Stomach (tissue), 8 donors: ENCODE measurements at regions not wholly inside any gene's neighbourhood (a gene's known extent, or its start where the extent isn't known, plus 50 kb on each side); places are given as distances from the start of the nearest gene placed in this dataset.
A peak's percentile ranks its signal among the peaks of the same experiment; 100 is the strongest.

Source experiments
- DNase-seq, 2 donors: peaks; one replicate each; pipeline versions ENCODE4 v3.0.0 to v3.0.0-alpha.2; 2013 to 2019
- H3K27ac ChIP-seq, 5 donors: fragments of 200-600 bp in 4 of 5; sonication (generic) in 4 of 5; one replicate each; pipeline ENCODE4 v1.5.1; 2013 to 2019; ENCODE audit warnings: mild to moderate bottlenecking in 1 of 5, moderate library complexity in 1 of 5
- H3K27me3 ChIP-seq, 3 donors: fragments of 200-600 bp; sonication (generic); one replicate each; pipeline ENCODE4 v1.5.1; 2017 to 2019; ENCODE audit warnings: mixed run types in 1 of 3
- H3K36me3 ChIP-seq, 4 donors: fragments of 200-600 bp; sonication (generic); 1 replicate in 3 of 4; 2 replicates in 1 of 4; pipeline ENCODE4 v1.5.1; 2016 to 2019
- H3K4me1 ChIP-seq, 4 donors: fragments of 200-600 bp; sonication (generic); one replicate each; pipeline ENCODE4 v1.5.1; 2016 to 2019
- H3K4me3 ChIP-seq, 4 donors: fragments of 200-600 bp; sonication (generic) in 3 of 4; one replicate each; pipeline ENCODE4 v1.5.1; 2016 to 2019; ENCODE audit warnings: mild to moderate bottlenecking in 1 of 4
- H3K9me3 ChIP-seq, 4 donors: fragments of 200-600 bp; sonication (generic); one replicate each; pipeline ENCODE4 v1.5.1; 2016 to 2019
- EP300 ChIP-seq: sonication (generic); formaldehyde crosslinking; IDR thresholded peaks from one replicate; pipeline ENCODE4 v1.6.1; 2017; ENCODE audit warnings: antibody characterized with exemption
- POLR2A ChIP-seq, 4 donors: fragments of 450-650 bp; IDR thresholded peaks; one replicate each; pipeline ENCODE4 v1.6.1; 2016; ENCODE audit warnings: antibody characterized with exemption in 4 of 4, control low read depth in 2 of 4, mild to moderate bottlenecking in 1 of 4, moderate library complexity in 1 of 4
- POLR2AphosphoS5 ChIP-seq, 3 donors: sonication (generic); formaldehyde crosslinking; IDR thresholded peaks; one replicate each; pipeline ENCODE4 v1.6.1; 2016; ENCODE audit warnings: antibody characterized with exemption in 3 of 3
- WGBS, 5 donors: extraction: QIAGEN DNeasy Blood & Tissue Kit in 3 of 5; methylation state at CpG; one replicate each; pipeline versions ENCODE4 v1.1.5 to v1.1.7; 2013 to 2018; 5-methylcytosine and 5-hydroxymethylcytosine counted together
- intact Hi-C: fragments of 100-400 bp; cut with DNase I; formaldehyde crosslinking; loops from one replicate; pipeline ENCODE4 v1.15.1; 2023; ENCODE audit warnings: low total_unique reads
- TF ChIP-seq, protein P1 (sequence below), 7 experiments: fragments of 450-650 bp in 4 of 7; fragments of 200-600 bp in 3 of 7; sonication (generic) in 3 of 7; IDR thresholded peaks; one replicate each; pipeline ENCODE4 v1.5.1; 2016 to 2019; ENCODE audit warnings: antibody characterized with exemption in 7 of 7, control low read depth in 2 of 7, mild to moderate bottlenecking in 1 of 7
- donor health status: healthy with polysubstance abuse.
- donor health status: Bipolar disorder and iron deficiency.
- donor health status: healthy.

DNA sequence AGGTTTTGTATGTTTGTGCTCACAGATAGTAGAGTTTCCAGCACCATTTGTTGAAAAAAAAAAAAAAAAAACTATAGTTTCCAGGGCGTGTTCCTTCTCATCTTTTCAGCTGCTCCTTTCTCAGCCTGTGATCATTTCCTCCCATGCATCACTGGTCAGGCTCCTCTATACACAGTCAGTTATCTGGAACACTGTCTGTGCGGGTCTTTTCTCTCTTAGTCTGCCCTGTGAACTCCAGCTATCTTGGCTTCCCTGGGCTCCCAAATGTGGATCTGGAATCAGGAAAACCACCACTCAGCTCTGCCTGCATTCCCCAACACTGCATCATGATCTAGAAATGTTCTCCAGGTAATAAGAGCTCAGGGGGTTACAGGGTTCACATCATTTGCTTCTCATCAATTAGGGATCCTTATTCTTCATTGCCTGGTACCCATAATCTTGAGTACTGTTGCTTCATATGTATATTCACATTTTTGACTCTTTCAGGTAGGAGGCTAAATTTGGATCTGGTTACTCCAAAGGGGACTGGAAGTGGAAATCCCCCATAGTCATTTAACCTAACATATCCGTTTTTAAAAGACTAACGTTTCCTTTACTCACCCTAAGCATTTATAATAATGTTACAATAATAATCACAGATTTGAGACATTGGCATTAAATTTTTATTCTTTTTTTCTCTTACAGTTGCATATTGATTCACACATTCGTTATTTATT lies 221.8 kb upstream of the KLF3 start:
- Histone ChIP-seq H3K36me3 (no peaks in the 10 kb centered on the region), H3K4me1 (no peaks in the 10 kb centered on the region), H3K4me3 (no peak overlapping the region), H3K27ac (no peak overlapping the region), H3K27me3 (no peaks in the 10 kb centered on the region), H3K9me3 (peaks cover 0 to 16% (median 0%) of the 10 kb centered on the region in 4 donors)
- intact Hi-C loops, result no loop called here
- DNase-seq, result no peak
- 82 to 87% (median 84%) methylated on average over 5 of the region's 5 CpGs for WGBS, 5 donors
- TF ChIP-seq POLR2AphosphoS5 (IDR thresholded peaks at IDR 0.05) (no peak), POLR2A (IDR thresholded peaks at IDR 0.05) (no peak), EP300 (no peak)
- TF ChIP-seq, protein P1, sequence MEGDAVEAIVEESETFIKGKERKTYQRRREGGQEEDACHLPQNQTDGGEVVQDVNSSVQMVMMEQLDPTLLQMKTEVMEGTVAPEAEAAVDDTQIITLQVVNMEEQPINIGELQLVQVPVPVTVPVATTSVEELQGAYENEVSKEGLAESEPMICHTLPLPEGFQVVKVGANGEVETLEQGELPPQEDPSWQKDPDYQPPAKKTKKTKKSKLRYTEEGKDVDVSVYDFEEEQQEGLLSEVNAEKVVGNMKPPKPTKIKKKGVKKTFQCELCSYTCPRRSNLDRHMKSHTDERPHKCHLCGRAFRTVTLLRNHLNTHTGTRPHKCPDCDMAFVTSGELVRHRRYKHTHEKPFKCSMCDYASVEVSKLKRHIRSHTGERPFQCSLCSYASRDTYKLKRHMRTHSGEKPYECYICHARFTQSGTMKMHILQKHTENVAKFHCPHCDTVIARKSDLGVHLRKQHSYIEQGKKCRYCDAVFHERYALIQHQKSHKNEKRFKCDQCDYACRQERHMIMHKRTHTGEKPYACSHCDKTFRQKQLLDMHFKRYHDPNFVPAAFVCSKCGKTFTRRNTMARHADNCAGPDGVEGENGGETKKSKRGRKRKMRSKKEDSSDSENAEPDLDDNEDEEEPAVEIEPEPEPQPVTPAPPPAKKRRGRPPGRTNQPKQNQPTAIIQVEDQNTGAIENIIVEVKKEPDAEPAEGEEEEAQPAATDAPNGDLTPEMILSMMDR (IDR thresholded peaks at IDR 0.05), result no peak

DNA sequence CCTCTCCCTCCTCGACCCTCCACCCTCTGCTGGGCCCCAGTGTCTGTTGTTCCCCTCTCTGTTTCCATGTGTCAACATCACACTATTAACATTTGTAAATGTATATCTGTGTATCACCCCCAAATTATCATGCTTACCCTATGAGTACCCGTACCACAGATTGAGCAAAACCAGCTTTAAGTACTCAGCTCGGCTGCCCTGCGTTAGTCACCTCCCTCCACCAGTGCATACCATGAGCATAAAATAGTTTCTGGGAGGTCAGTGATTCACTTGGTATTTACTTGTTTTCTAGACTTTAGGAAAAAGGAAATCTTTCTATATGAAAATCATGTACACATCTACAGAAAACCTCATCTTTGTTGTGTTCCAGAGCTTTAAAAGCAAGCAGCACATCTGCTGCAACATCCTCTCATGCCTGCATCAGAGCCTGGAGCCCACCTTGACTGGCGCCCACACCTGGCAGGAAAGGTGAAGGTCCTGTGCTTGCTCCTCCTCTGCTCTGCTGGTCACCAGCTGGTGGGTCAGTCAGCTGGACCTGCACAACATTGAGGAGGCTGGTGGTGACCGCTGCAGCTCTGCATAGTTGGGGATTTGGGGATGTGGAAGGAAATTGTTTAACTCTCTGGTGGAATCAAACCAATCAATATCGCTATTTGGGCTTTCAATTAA lies 214.4 kb upstream of the KLF3 start:
- peak overlapping the region; percentile 4 to 87 (median 39) for H3K27ac ChIP-seq
- H3K27me3 ChIP-seq, result no peaks in the 10 kb centered on the region
- no peak overlapping the region for H3K4me3 ChIP-seq
- no peaks in the 10 kb centered on the region for H3K36me3 ChIP-seq
- intact Hi-C loops, result no loop called here
- no peak for TF ChIP-seq POLR2AphosphoS5 (IDR thresholded peaks at IDR 0.05)
- TF ChIP-seq EP300, result no peak
- TF ChIP-seq POLR2A (IDR thresholded peaks at IDR 0.05), result no peak
- WGBS, 5 donors, result 47 to 64% (median 57%) methylated on average over 7 of the region's 7 CpGs
- peaks cover 0 to 8% (median 0%) of the 10 kb centered on the region in 4 donors for H3K9me3 ChIP-seq
- peaks cover 0 to 11% (median 4%) of the 10 kb centered on the region in 4 donors for H3K4me1 ChIP-seq
- peak in 1 of 2 donors; percentile 43 for DNase-seq

DNA sequence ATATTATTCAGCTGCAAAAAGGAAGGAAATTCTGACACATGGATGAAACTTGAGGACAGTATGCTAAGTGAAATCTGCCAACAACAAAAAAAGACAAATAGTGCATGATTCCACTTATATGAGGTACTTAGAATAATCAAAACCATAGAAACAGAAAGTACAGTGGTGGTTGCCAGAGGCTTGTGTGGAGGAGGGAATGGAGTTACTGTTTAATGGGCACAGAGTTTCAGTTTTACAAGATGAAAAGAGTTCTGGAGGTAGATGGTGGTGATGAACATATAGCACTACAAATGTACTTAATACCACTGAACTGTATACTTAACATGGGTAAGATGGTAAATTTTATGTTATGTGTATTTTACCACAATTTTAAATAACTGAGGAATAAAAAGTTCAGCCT lies 212.0 kb upstream of the KLF3 start:
- intact Hi-C loops, result no loop called here
- no peaks in the 10 kb centered on the region for H3K36me3 ChIP-seq
- DNase-seq, result no peak

DNA sequence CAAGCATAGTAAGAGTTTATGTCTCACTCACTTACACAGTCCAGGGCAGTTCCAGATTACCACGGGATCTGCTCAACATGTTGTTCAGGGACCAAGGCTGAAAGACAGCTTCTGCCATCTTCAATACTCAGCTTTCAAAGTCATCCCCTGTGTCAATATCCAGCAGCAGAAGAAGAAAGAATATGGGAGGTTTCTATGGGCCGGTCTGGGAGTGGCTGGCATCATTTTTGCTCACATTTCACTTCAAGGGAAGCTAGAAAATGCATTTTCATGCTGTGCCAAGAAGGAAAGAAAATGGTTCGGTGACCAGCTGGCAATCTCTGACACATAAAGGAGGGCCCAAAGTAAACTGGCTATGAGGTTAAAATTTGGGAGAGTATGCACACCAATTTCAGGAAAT lies 211.5 kb upstream of the KLF3 start:
- Histone ChIP-seq H3K4me3 (no peak overlapping the region), H3K27me3 (no peaks in the 10 kb centered on the region), H3K9me3 (peaks cover 0 to 8% (median 0%) of the 10 kb centered on the region in 4 donors), H3K4me1 (peaks cover 0 to 11% (median 4%) of the 10 kb centered on the region in 4 donors), H3K27ac (no peak overlapping the region), H3K36me3 (no peaks in the 10 kb centered on the region)
- no peak for DNase-seq
- TF ChIP-seq, protein P1 (IDR thresholded peaks at IDR 0.05), result no peak
- no peak for TF ChIP-seq EP300
- TF ChIP-seq POLR2A (IDR thresholded peaks at IDR 0.05), result no peak
- no peak for TF ChIP-seq POLR2AphosphoS5 (IDR thresholded peaks at IDR 0.05)
- WGBS, 5 donors, result 57 to 70% (median 65%) methylated on average over 3 of the region's 3 CpGs
- intact Hi-C loops, result no loop called here

More for the DNA sequence above, 212.0 kb upstream of the KLF3 start:
- TF ChIP-seq, protein P1 (IDR thresholded peaks at IDR 0.05), result no peak
- TF ChIP-seq EP300 (no peak), POLR2AphosphoS5 (IDR thresholded peaks at IDR 0.05) (no peak), POLR2A (IDR thresholded peaks at IDR 0.05) (no peak)
- Histone ChIP-seq H3K27me3 (no peaks in the 10 kb centered on the region), H3K4me1 (peaks cover 0 to 11% (median 4%) of the 10 kb centered on the region in 4 donors), H3K9me3 (peaks cover 0 to 8% (median 0%) of the 10 kb centered on the region in 4 donors), H3K27ac (no peak overlapping the region), H3K4me3 (no peak overlapping the region)
